ENCODE measurements at regions not wholly inside any gene's neighbourhood (a gene's known extent, or its start where the extent isn't known, plus 50 kb on each side); places are given as distances from the start of the nearest gene placed in this dataset.

DNA sequence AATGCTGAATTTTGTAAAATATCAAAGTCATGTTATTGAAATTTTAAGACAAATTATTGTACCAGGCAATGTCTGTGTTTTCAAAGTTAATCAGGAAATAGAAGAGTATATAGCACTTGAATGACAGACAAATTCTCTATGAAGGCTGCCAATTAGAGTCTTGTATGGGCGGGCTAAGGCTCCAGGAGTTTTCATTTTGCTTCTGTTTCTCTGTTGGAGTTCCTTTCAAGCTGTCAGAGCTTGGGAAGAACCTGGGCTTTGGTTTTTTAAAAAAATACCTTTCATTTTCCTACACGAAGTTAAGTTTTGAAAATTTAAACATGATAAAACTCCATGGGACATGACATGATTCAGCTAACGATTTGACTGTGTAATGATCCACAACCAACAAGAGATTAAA is 339.0 kb upstream of the KCNH7 start:
- Mint-ChIP-seq H3K4me3 (no peak overlapping the region), H3K36me3 (no peaks in the 10 kb centered on the region), H3K9me3 (peaks cover 0 to 3% (median 0%) of the 10 kb centered on the region in 9 donors), H3K27me3 (no peaks in the 10 kb centered on the region), H3K4me1 (no peaks in the 10 kb centered on the region), H3K27ac (no peak overlapping the region)
- ATAC-seq (no peak), DNase-seq (no peak)
- POLR2A ChIA-PET, result no interaction called here

DNA sequence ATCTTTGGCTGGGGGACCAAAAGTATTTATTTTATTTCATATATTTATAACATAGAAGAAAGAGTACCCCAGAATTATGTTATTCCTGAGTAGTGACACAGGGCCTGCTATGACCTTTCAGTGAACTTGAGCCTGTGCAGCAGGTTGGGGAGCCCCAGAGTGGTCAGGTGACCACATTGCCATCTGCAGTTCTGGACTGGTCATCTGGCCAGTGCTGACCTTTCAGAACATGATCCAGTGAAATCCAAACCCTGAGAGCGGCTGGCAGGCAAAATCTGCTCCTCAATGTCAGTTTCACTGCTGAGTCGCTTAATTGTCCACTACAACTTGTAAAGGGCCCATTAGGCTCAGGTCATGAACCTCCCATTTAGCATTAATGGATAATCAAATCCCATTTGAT is 336.7 kb upstream of the KCNH7 start:
- POLR2A ChIA-PET, result no interaction called here
- Mint-ChIP-seq H3K36me3 (no peaks in the 10 kb centered on the region), H3K27ac (no peak overlapping the region), H3K4me1 (no peaks in the 10 kb centered on the region), H3K9me3 (no peaks in the 10 kb centered on the region), H3K4me3 (no peak overlapping the region), H3K27me3 (no peaks in the 10 kb centered on the region)
- DNase-seq (no peak), ATAC-seq (no peak)

DNA sequence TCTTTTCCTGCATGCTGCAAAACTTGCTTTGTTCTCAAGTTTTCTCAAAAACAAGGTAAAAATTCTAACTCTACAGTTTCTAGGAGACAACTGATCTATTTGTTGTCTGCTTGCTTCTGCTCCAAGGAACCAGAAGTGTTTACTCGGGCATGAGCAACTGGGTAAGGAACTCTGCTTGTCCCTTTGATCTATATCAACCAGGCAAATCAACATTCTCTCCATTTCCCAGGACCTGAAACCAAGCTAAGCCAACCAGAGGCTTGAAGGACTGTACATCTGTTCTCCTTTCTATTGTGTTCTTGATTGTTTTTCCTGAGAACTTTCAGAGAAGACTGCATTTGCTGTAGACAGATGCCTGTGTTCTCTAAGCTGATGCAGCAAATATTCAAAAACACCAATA is 335.0 kb upstream of the KCNH7 start:
- Mint-ChIP-seq H3K36me3 (no peaks in the 10 kb centered on the region), H3K4me3 (no peak overlapping the region), H3K9me3 (no peaks in the 10 kb centered on the region), H3K4me1 (no peaks in the 10 kb centered on the region), H3K27me3 (peaks cover 0 to 5% (median 0%) of the 10 kb centered on the region in 5 donors), H3K27ac (no peak overlapping the region)
- DNase-seq (no peak), ATAC-seq (no peak)
- POLR2A ChIA-PET, result no interaction called here

DNA sequence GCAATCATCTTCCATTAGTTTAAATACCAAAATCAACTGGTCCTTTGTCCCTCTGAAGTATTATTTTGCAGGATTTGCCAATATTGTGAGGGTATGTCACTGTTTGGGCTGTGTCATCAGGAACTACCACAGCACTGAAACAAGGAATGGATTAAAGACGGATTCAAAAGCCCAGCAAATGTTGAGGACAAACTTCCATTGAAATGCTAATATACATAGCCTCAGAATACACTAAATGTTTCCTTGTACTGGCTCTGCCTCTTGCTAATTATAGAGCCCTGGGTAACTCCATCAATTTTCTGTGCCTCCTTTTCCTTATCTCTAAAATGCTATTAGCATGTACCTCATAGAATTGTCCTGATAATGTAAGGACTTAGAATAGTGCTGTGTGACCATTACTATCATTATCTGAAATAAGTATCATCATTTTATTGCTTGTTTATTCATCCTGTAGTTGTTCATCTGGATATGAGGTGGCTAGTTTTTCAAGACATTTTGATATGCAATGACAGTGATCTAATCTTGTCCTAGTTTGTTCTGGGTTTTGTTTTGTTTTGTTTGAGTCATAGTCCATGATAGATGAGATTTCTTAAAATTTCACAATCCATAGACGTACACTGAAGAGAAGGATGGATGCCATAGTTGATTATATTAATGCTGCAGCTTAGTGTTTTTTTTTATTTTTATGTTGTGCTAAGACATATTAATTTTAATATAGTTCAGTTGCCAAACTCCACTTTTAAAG is 333.4 kb upstream of the KCNH7 start:
- H3K4me1 Mint-ChIP-seq, result no peaks in the 10 kb centered on the region
- H3K27me3 Mint-ChIP-seq, result peaks cover 0 to 5% (median 0%) of the 10 kb centered on the region in 5 donors
- POLR2A ChIA-PET, result no interaction called here
- H3K27ac Mint-ChIP-seq, result no peak overlapping the region
- peaks cover 0 to 2% (median 0%) of the 10 kb centered on the region in 9 donors for H3K9me3 Mint-ChIP-seq
- H3K36me3 Mint-ChIP-seq, result no peaks in the 10 kb centered on the region
- ATAC-seq, result no peak
- DNase-seq, result no peak
- H3K4me3 Mint-ChIP-seq, result no peak overlapping the region

DNA sequence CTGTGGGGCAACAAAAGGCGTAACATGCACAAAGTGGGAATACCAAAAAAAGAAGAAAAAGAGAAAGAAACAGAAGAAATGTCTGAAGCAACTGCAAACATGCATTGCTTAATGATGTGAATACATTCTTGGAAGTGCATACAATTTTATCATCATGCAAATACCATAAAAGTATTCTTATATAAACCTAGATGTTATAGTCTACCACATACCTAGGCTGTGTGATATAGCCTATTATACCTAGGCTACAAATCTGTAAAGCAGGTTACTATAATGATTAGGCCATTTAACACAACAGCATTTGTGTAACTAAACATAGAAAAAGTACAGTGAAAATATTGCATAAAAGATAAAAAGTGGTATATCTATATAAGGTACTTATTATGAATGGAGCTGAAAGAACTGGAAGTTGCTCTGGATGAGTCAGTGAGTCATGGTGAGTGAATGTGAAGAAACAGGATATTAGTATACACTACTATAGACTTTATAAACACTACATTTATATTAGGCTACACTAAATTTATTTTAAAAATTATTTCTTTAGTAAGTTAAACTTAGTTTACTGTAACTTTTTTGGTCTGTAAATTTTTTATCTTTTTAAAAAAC is 319.4 kb upstream of the KCNH7 start:
- POLR2A ChIA-PET, result no interaction called here
- H3K4me1 Mint-ChIP-seq, result no peaks in the 10 kb centered on the region
- ATAC-seq (no peak), DNase-seq (no peak)
- peaks cover 0 to 1% (median 0%) of the 10 kb centered on the region in 5 donors for H3K27me3 Mint-ChIP-seq
- no peak overlapping the region for H3K27ac Mint-ChIP-seq
- H3K9me3 Mint-ChIP-seq, result peaks cover 0 to 2% (median under 1%) of the 10 kb centered on the region in 9 donors
- H3K36me3 Mint-ChIP-seq, result no peaks in the 10 kb centered on the region
- no peak overlapping the region for H3K4me3 Mint-ChIP-seq

DNA sequence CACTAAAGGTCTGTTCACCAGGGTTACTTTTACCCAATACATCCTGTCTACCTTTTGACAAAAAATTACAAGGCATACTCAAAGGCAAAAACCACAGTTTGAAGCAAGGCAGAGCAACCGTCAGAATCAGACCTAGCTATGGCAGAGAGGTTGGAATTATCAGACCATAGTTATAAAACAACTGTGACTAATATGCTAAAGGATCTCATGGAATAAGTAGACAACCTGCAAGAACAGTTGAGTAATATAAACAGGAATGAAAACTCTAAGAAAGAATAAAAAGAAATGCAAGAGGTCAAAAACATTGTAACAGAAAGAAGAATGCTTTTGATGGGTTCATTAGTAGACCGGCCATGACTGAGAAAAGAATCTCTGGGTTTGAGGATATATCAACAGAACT is 318.8 kb upstream of the KCNH7 start:
- POLR2A ChIA-PET, result no interaction called here
- H3K4me3 Mint-ChIP-seq, result no peak overlapping the region
- no peak overlapping the region for H3K27ac Mint-ChIP-seq
- H3K4me1 Mint-ChIP-seq, result no peaks in the 10 kb centered on the region
- H3K27me3 Mint-ChIP-seq, result peaks cover 0 to 1% (median 0%) of the 10 kb centered on the region in 5 donors
- no peaks in the 10 kb centered on the region for H3K36me3 Mint-ChIP-seq
- no peak for DNase-seq
- ATAC-seq, result no peak
- H3K9me3 Mint-ChIP-seq, result peaks cover 0 to 3% (median 1%) of the 10 kb centered on the region in 9 donors

DNA sequence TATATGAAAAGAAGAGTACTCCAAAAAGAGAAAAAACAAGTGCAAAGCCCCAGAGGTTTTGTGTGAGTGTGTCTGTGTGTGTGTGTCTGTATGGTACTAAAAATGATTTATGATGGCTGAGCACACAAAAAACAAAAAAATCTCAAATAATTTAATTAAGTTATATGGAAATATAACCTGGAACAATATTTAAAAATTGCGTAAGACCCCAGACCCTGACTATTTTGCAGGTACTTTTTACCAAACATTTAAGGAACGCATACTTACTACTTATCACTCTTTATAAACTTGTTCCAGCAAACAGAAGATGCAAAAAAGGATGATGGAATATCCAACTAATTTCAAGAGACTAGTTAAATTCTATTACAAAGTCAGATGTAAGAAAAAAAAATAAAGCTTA is 317.4 kb upstream of the KCNH7 start:
- Mint-ChIP-seq H3K4me3 (no peak overlapping the region), H3K9me3 (peaks cover 0 to 4% (median 3%) of the 10 kb centered on the region in 9 donors), H3K36me3 (no peaks in the 10 kb centered on the region), H3K4me1 (no peaks in the 10 kb centered on the region), H3K27ac (no peak overlapping the region), H3K27me3 (peaks cover 0 to 3% (median 0%) of the 10 kb centered on the region in 5 donors)
- POLR2A ChIA-PET, result no interaction called here
- no peak for ATAC-seq
- DNase-seq, result no peak

DNA sequence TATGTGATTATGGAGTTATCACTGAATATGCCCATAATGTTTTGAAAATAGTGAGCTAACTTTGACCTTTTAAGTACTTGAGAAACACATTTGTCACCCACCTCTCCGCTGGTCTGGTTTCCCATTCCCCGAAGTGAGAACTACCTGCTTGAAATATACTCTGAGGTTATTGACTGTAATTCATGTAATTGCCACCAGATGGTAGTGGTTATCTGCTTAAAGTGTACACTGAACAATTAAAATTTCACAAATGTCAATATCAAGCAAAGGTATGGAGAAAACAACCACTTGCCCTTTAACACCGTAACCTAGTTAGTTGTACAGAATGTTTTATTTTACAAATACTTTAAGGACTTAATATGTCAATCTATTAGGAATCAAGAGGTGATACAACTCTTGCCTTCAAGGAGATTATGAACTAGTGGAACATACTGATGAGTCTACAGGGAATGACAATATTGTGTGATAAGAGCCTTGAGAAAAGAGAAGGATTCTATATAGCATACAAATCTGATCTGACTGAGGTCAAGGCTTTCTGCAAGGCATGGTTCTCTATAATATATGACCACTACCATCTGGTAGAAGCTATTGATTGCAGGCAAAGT is 316.8 kb upstream of the KCNH7 start:
- H3K36me3 Mint-ChIP-seq, result no peaks in the 10 kb centered on the region
- POLR2A ChIA-PET, result no interaction called here
- H3K27me3 Mint-ChIP-seq, result peaks cover 0 to 3% (median 0%) of the 10 kb centered on the region in 5 donors
- H3K4me1 Mint-ChIP-seq, result no peaks in the 10 kb centered on the region
- peaks cover 0 to 4% (median 3%) of the 10 kb centered on the region in 9 donors for H3K9me3 Mint-ChIP-seq
- no peak overlapping the region for H3K4me3 Mint-ChIP-seq
- no peak overlapping the region for H3K27ac Mint-ChIP-seq
- ATAC-seq (no peak), DNase-seq (no peak)

DNA sequence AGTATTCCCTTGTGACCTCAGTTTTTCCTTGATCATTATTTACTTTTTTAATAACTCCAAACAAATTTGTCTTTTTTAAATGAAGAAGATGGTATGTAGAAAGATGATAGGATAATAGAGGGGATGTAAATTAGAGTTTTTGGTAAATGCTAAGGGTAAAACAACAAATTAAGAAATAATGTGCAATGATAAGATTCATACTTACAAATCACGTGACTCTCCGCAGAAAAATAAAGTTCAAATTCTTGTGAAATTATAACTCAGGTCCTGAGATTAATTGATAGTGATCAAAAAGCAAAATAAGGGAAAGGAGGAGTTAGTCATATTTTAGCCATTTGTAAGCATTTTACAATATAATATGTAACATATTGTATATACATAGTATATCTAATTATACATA is 304.1 kb upstream of the KCNH7 start:
- H3K4me3 Mint-ChIP-seq, result no peak overlapping the region
- POLR2A ChIA-PET, result no interaction called here
- no peak for ATAC-seq
- no peak overlapping the region for H3K27ac Mint-ChIP-seq
- H3K4me1 Mint-ChIP-seq, result no peaks in the 10 kb centered on the region
- DNase-seq, result no peak
- no peaks in the 10 kb centered on the region for H3K36me3 Mint-ChIP-seq
- peaks cover 3 to 18% (median 8%) of the 10 kb centered on the region in 9 donors for H3K9me3 Mint-ChIP-seq
- H3K27me3 Mint-ChIP-seq, result peaks cover 0 to 3% (median 0%) of the 10 kb centered on the region in 5 donors

DNA sequence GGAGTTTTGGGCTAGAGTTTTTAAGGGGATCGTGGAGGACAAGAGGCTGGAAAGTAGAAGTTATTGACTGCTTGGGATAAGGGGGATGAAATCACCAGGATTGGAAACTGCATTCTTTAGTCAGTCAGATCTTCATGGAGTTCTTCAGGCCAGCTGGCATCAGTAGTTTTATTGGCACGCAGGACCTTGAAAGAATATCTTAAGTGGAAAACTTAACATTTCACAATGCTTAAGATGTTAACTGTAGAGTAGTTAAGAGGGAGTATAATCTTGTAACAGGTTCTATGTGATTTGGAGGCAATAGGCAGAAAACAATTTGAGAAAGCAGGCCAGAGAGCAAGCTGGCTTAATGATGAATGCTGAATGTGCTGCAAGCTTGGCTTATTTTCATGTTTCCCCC is 300.4 kb upstream of the KCNH7 start:
- H3K27ac Mint-ChIP-seq, result no peak overlapping the region
- H3K9me3 Mint-ChIP-seq, result peaks cover 0 to 10% (median 5%) of the 10 kb centered on the region in 9 donors
- peaks cover 0 to 3% (median 0%) of the 10 kb centered on the region in 5 donors for H3K27me3 Mint-ChIP-seq
- DNase-seq (no peak), ATAC-seq (no peak)
- H3K4me3 Mint-ChIP-seq, result no peak overlapping the region
- H3K4me1 Mint-ChIP-seq, result no peaks in the 10 kb centered on the region
- no peaks in the 10 kb centered on the region for H3K36me3 Mint-ChIP-seq
- POLR2A ChIA-PET, result no interaction called here

DNA sequence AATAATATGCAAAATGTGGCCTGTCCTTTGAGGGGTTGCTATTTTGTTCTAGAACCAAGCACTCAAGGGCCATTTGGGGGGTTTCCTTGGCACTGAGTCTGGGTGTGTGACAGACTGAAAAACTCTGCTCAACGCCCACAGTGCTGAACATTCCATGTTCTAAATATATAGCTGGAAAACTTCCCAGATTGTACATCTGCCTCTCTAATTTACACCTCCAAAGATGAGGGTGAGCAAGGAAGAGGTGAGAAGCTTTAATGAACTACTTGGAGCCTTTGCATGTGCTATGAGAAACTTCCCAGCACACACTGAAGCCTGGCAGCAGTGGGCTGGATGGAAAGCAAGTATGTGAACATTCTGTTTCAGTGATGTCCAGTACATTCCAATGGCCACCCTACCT is 296.7 kb upstream of the KCNH7 start:
- POLR2A ChIA-PET, result no interaction called here
- no peaks in the 10 kb centered on the region for H3K36me3 Mint-ChIP-seq
- peaks cover 0 to 10% (median 5%) of the 10 kb centered on the region in 9 donors for H3K9me3 Mint-ChIP-seq
- no peak for ATAC-seq
- H3K4me1 Mint-ChIP-seq, result no peaks in the 10 kb centered on the region
- no peak overlapping the region for H3K27ac Mint-ChIP-seq
- no peak overlapping the region for H3K4me3 Mint-ChIP-seq
- H3K27me3 Mint-ChIP-seq, result peaks cover 0 to 3% (median 0%) of the 10 kb centered on the region in 5 donors
- no peak for DNase-seq

DNA sequence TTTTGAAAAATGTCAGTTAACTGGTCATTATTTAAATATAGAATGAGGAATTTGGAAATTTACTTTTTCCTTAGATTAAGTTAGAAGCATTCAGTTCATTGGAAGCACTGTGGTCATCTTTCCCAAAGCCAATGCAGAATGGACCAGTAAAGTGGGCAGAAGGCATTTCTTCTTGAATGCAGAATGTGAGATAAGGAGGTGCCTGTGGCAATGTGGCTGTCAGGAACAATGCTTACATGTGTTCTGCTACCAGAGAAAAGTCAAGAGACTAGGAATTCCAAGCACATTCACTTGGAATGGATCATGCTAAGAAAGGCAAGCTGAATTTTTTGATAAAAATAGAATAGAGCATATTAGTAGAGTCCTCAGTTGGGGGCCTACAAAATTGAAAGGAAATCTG is 295.0 kb upstream of the KCNH7 start:
- H3K4me1 Mint-ChIP-seq, result no peaks in the 10 kb centered on the region
- POLR2A ChIA-PET, result no interaction called here
- no peak overlapping the region for H3K4me3 Mint-ChIP-seq
- DNase-seq, result no peak
- H3K27me3 Mint-ChIP-seq, result peaks cover 0 to under 1% (median 0%) of the 10 kb centered on the region in 5 donors
- ATAC-seq, result no peak
- H3K27ac Mint-ChIP-seq, result no peak overlapping the region
- H3K36me3 Mint-ChIP-seq, result no peaks in the 10 kb centered on the region
- peaks cover 0 to 6% (median 2%) of the 10 kb centered on the region in 9 donors for H3K9me3 Mint-ChIP-seq

DNA sequence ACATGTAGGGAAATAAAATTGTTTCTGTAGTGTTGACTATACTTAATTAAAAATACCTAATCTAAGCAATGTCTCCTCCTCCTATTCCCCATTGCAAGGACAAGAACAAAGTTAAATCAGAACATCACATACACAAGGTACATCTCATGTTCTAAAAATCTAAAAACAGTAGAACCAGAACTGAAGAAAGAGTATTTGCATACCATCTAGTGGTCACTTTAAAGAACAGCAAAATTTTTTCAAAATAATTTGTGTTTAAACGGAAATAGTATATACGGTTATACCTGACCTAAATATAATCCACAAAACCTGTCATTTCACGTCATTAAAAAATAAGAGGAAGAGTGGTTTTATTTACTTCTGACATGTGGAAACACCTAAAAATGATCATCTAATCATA is 294.3 kb upstream of the KCNH7 start:
- Mint-ChIP-seq H3K27me3 (no peaks in the 10 kb centered on the region), H3K4me3 (no peak overlapping the region), H3K36me3 (no peaks in the 10 kb centered on the region), H3K4me1 (no peaks in the 10 kb centered on the region), H3K9me3 (peaks cover 0 to 4% (median 0%) of the 10 kb centered on the region in 9 donors), H3K27ac (no peak overlapping the region)
- DNase-seq (no peak), ATAC-seq (no peak)
- POLR2A ChIA-PET, result no interaction called here
